Kidney (tissue), 13 donors: ENCODE measurements at regions not wholly inside any gene's neighbourhood (a gene's known extent, or its start where the extent isn't known, plus 50 kb on each side); places are given as distances from the start of the nearest gene placed in this dataset.

Experiments used
- DNase-seq, 5 donors: peaks; one replicate each; pipeline ENCODE4 v3.0.0-alpha.2; 2013 to 2020
- FAIRE-seq: peaks from 2 replicates; lab custom pipeline; 2012; peaks lifted over from hg19 to GRCh38; lab: Jason Lieb, UNC
- H3K27ac ChIP-seq, 2 donors: one replicate each; pipeline ENCODE4 v1.7.0; 2013; ENCODE audit warnings: low read depth in 2 of 2, low read length in 2 of 2, inconsistent platforms in 1 of 2
- H3K27me3 ChIP-seq: one replicate; pipeline ENCODE4 v1.7.1; 2013; ENCODE audit warnings: low read length, inconsistent platforms; ENCODE audit not compliant: control insufficient read depth, insufficient read depth
- H3K36me3 ChIP-seq, 3 donors: one replicate each; pipeline versions ENCODE4 v1.7.0 to v1.7.1; 2013; ENCODE audit warnings: low read length in 3 of 3, control low read depth in 1 of 3, inconsistent platforms in 1 of 3; ENCODE audit not compliant: insufficient read depth in 3 of 3, control insufficient read depth in 2 of 3
- H3K4me1 ChIP-seq, 3 donors: one replicate each; pipeline versions ENCODE4 v1.7.0 to v1.7.1; 2013; ENCODE audit warnings: low read length in 3 of 3, inconsistent platforms in 1 of 3, low read depth in 1 of 3; ENCODE audit not compliant: control insufficient read depth in 2 of 3, insufficient read depth in 2 of 3
- H3K4me3 ChIP-seq, 3 donors: one replicate each; pipeline versions ENCODE4 v1.7.0 to v1.8.1; 2013; ENCODE audit warnings: low read length in 3 of 3, control low read depth in 1 of 3, inconsistent platforms in 1 of 3
- H3K9ac ChIP-seq, 3 donors: one replicate each; pipeline versions ENCODE4 v1.7.0 to v1.7.1; 2013; ENCODE audit warnings: low read length in 3 of 3, control low read depth in 1 of 3, inconsistent platforms in 1 of 3
- H3K9me3 ChIP-seq, 3 donors: one replicate each; pipeline versions ENCODE4 v1.7.0 to v1.7.1; 2013; ENCODE audit warnings: low read length in 3 of 3, control low read depth in 1 of 3, inconsistent platforms in 1 of 3; ENCODE audit not compliant: control insufficient read depth in 2 of 3, insufficient read depth in 1 of 3
- intact Hi-C: fragments of 100-400 bp; cut with DNase I; formaldehyde crosslinking; loops from one replicate; pipeline ENCODE4 v1.11.1; 2022
- TF ChIP-seq, protein P1 (sequence below): IDR thresholded peaks from 3 replicates; pipeline ENCODE4 v1.5.1; 2012; ENCODE audit warnings: mild to moderate bottlenecking, moderate library complexity, borderline replicate concordance; ENCODE audit not compliant: insufficient read depth; ENCODE audit errors: extremely low read depth
- donor health status: control.
- donor health status: control.
- donor health status: control.
- donor health status: control.
- donor health status: control.
- donor health status: DM: yes; HTN: yes; CAD: no.
- donor health status: Normal renal cell carcinoma (clear cell type).

DNA sequence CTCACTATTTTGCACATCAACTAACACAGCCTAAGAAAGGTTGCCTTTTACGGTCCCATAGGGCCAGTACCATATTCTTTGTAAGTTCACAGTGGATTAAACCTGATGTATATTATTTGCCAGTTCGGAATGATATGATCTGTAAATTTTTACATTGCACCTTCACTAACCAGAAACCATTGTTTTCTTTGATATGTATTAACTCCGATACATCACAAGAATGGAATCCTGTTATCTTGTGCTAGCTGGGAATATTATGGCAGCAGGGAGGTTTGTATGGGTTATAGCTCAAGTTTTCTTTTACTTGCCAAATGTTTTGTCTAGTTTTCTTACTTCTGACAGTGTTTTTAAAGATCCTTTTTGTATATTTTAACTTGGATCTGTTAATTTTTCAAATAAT lies 51.4 kb upstream of the S1PR1 start:
- Histone ChIP-seq H3K9ac (no peak overlapping the region), H3K4me3 (no peak overlapping the region), H3K4me1 (no peaks in the 10 kb centered on the region), H3K27me3 (no peaks in the 10 kb centered on the region), H3K9me3 (no peaks in the 10 kb centered on the region), H3K27ac (no peak overlapping the region), H3K36me3 (no peaks in the 10 kb centered on the region)
- TF ChIP-seq, protein P1, sequence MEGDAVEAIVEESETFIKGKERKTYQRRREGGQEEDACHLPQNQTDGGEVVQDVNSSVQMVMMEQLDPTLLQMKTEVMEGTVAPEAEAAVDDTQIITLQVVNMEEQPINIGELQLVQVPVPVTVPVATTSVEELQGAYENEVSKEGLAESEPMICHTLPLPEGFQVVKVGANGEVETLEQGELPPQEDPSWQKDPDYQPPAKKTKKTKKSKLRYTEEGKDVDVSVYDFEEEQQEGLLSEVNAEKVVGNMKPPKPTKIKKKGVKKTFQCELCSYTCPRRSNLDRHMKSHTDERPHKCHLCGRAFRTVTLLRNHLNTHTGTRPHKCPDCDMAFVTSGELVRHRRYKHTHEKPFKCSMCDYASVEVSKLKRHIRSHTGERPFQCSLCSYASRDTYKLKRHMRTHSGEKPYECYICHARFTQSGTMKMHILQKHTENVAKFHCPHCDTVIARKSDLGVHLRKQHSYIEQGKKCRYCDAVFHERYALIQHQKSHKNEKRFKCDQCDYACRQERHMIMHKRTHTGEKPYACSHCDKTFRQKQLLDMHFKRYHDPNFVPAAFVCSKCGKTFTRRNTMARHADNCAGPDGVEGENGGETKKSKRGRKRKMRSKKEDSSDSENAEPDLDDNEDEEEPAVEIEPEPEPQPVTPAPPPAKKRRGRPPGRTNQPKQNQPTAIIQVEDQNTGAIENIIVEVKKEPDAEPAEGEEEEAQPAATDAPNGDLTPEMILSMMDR = no peak
- intact Hi-C loops = no loop called here
- no peak for FAIRE-seq
- no peak for DNase-seq

GRCh38 chr1:101183388-101183699 lies 53.5 kb upstream of the S1PR1 start:
- Histone ChIP-seq H3K9me3 (no peaks in the 10 kb centered on the region), H3K27me3 (no peaks in the 10 kb centered on the region), H3K4me3 (no peak overlapping the region), H3K9ac (no peak overlapping the region), H3K36me3 (no peaks in the 10 kb centered on the region), H3K27ac (no peak overlapping the region), H3K4me1 (no peaks in the 10 kb centered on the region)
- intact Hi-C loops = no loop called here
- DNase-seq = no peak
- FAIRE-seq = no peak
- TF ChIP-seq, protein P1 = no peak

GRCh38 chr1:101182627-101183387 lies 54.0 kb upstream of the S1PR1 start:
- H3K36me3 ChIP-seq = no peaks in the 10 kb centered on the region
- FAIRE-seq = no peak
- no peak overlapping the region for H3K4me3 ChIP-seq
- TF ChIP-seq, protein P1 = no peak
- H3K9ac ChIP-seq = no peak overlapping the region
- DNase-seq = no peak
- intact Hi-C loops = no loop called here
- H3K9me3 ChIP-seq = no peaks in the 10 kb centered on the region
- no peaks in the 10 kb centered on the region for H3K4me1 ChIP-seq
- no peak overlapping the region for H3K27ac ChIP-seq
- H3K27me3 ChIP-seq = no peaks in the 10 kb centered on the region

GRCh38 chr1:101181930-101182329 lies 54.9 kb upstream of the S1PR1 start:
- Histone ChIP-seq H3K27ac (no peak overlapping the region), H3K9me3 (no peaks in the 10 kb centered on the region), H3K36me3 (no peaks in the 10 kb centered on the region), H3K4me3 (no peak overlapping the region), H3K9ac (no peak overlapping the region), H3K27me3 (no peaks in the 10 kb centered on the region), H3K4me1 (no peaks in the 10 kb centered on the region)
- intact Hi-C loops = no loop called here
- DNase-seq (no peak), FAIRE-seq (no peak)
- TF ChIP-seq, protein P1 = no peak
